ENCODE measurements at regions not wholly inside any gene's neighbourhood (a gene's known extent, or its start where the extent isn't known, plus 50 kb on each side); places are given as distances from the start of the nearest gene placed in this dataset.
A peak's percentile ranks its signal among the peaks of the same experiment; 100 is the strongest.

DNA sequence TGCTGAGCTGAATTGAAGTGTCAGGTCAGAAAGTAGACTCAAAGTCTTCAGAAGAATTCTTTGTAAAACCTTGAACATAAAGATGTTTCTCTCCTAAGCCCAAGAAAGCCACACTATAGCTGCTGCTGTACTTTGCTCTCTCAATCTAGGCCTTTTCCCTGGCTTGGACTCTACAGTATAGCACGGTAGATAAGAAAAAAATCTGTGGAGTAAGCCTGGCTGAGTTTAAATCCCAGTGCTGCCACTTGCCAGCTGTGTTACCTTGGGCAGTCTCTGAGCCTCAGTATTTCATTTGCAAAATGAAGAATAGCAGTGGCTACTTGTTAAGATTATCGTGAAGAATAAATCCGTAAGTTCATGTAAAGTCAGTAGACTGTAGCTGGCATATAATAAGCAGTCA, 53.3 kb upstream of the UFL1 start:
- Mint-ChIP-seq H3K36me3 (ENCODE audit: low read depth, unreplicated experiment) (no peaks in the 10 kb centered on the region), H3K4me3 (ENCODE audit: unreplicated experiment) (no peak overlapping the region), H3K27me3 (ENCODE audit: low read depth, unreplicated experiment) (no peaks in the 10 kb centered on the region), H3K27ac (ENCODE audit: unreplicated experiment) (no peak overlapping the region), H3K4me1 (ENCODE audit: low read depth, unreplicated experiment) (peaks cover 4% of the 10 kb centered on the region), H3K9me3 (ENCODE audit: unreplicated experiment) (no peaks in the 10 kb centered on the region)
- no peak overlapping the region for H2AFZ ChIP-seq (ENCODE audit: low read depth, low read length)
- no peak for FAIRE-seq
- TF ChIP-seq EZH2 (IDR thresholded peaks at IDR 0.05; ENCODE audit: insufficient read depth, low read length), result no peak
- TF ChIP-seq, protein P1, sequence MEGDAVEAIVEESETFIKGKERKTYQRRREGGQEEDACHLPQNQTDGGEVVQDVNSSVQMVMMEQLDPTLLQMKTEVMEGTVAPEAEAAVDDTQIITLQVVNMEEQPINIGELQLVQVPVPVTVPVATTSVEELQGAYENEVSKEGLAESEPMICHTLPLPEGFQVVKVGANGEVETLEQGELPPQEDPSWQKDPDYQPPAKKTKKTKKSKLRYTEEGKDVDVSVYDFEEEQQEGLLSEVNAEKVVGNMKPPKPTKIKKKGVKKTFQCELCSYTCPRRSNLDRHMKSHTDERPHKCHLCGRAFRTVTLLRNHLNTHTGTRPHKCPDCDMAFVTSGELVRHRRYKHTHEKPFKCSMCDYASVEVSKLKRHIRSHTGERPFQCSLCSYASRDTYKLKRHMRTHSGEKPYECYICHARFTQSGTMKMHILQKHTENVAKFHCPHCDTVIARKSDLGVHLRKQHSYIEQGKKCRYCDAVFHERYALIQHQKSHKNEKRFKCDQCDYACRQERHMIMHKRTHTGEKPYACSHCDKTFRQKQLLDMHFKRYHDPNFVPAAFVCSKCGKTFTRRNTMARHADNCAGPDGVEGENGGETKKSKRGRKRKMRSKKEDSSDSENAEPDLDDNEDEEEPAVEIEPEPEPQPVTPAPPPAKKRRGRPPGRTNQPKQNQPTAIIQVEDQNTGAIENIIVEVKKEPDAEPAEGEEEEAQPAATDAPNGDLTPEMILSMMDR (IDR thresholded peaks at IDR 0.05; ENCODE audit: insufficient read depth, low read depth, low read length), result no peak
- H3K9me3 ChIP-seq (ENCODE audit: insufficient read depth, low read depth, low read length), result no peaks in the 10 kb centered on the region
- no peak for DNase-seq (ENCODE audit: low read depth)
- no peak overlapping the region for H3K27ac ChIP-seq (ENCODE audit: low read depth, low read length)
- no peaks in the 10 kb centered on the region for H3K4me1 ChIP-seq (ENCODE audit: insufficient read depth, low read length)
- no peak overlapping the region for H3K4me3 ChIP-seq (ENCODE audit: insufficient read depth, low read depth, low read length)
- H4K20me1 ChIP-seq (ENCODE audit: insufficient read depth, low read length), result no peaks in the 10 kb centered on the region
- H3K27me3 ChIP-seq (ENCODE audit: insufficient read depth, low read length), result no peaks in the 10 kb centered on the region
- no peaks in the 10 kb centered on the region for H3K79me2 ChIP-seq (ENCODE audit: insufficient read depth, low read length)
- no peak overlapping the region for H3K9ac ChIP-seq (ENCODE audit: low read length)
- H3K36me3 ChIP-seq (ENCODE audit: insufficient read depth, low read length), result no peaks in the 10 kb centered on the region
- no peak overlapping the region for H3K4me2 ChIP-seq (ENCODE audit: low read length)

GRCh38 chr6:96468681-96469224, 52.9 kb upstream of the UFL1 start:
- no peaks in the 10 kb centered on the region for H3K27me3 ChIP-seq (ENCODE audit: insufficient read depth, low read length)
- H3K4me3 Mint-ChIP-seq (ENCODE audit: unreplicated experiment), result no peak overlapping the region
- H3K27ac ChIP-seq (ENCODE audit: low read depth, low read length), result no peak overlapping the region
- no peak overlapping the region for H3K4me2 ChIP-seq (ENCODE audit: low read length)
- H3K79me2 ChIP-seq (ENCODE audit: insufficient read depth, low read length), result no peaks in the 10 kb centered on the region
- no peaks in the 10 kb centered on the region for H3K4me1 ChIP-seq (ENCODE audit: insufficient read depth, low read length)
- no peak overlapping the region for H3K9ac ChIP-seq (ENCODE audit: low read length)
- no peak overlapping the region for H2AFZ ChIP-seq (ENCODE audit: low read depth, low read length)
- no peak for FAIRE-seq
- H4K20me1 ChIP-seq (ENCODE audit: insufficient read depth, low read length), result no peaks in the 10 kb centered on the region
- H3K9me3 Mint-ChIP-seq (ENCODE audit: unreplicated experiment), result no peaks in the 10 kb centered on the region
- peaks cover 4% of the 10 kb centered on the region for H3K4me1 Mint-ChIP-seq (ENCODE audit: low read depth, unreplicated experiment)
- no peaks in the 10 kb centered on the region for H3K27me3 Mint-ChIP-seq (ENCODE audit: low read depth, unreplicated experiment)
- H3K36me3 Mint-ChIP-seq (ENCODE audit: low read depth, unreplicated experiment), result no peaks in the 10 kb centered on the region
- H3K36me3 ChIP-seq (ENCODE audit: insufficient read depth, low read length), result no peaks in the 10 kb centered on the region
- H3K4me3 ChIP-seq (ENCODE audit: insufficient read depth, low read depth, low read length), result no peak overlapping the region
- TF ChIP-seq EZH2 (IDR thresholded peaks at IDR 0.05; ENCODE audit: insufficient read depth, low read length), result no peak
- TF ChIP-seq, protein P1 (IDR thresholded peaks at IDR 0.05; ENCODE audit: insufficient read depth, low read depth, low read length), result peak; percentile 14
- no peak for DNase-seq (ENCODE audit: low read depth)
- no peak overlapping the region for H3K27ac Mint-ChIP-seq (ENCODE audit: unreplicated experiment)
- no peaks in the 10 kb centered on the region for H3K9me3 ChIP-seq (ENCODE audit: insufficient read depth, low read depth, low read length)

DNA sequence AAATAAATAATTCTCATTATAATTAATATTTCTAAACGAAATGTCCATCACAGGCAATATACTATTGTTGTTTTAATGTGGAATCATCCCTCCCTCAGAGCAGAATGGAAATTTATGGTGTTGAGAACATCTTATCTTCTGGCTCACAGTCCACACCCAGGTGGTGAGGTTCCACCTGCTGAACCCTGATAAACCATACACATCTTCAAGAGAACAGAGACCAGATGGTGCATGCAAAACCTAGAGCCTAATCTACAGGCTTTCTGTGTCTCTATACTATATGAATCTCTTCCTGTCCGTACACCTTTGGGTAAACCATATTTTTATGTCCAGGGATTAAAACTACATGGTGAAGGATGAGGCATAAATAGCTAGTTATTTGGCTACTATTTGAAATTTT, 52.3 kb upstream of the UFL1 start:
- no peak overlapping the region for H3K27ac ChIP-seq (ENCODE audit: low read depth, low read length)
- no peaks in the 10 kb centered on the region for H3K9me3 ChIP-seq (ENCODE audit: insufficient read depth, low read depth, low read length)
- no peak overlapping the region for H3K4me3 ChIP-seq (ENCODE audit: insufficient read depth, low read depth, low read length)
- H3K79me2 ChIP-seq (ENCODE audit: insufficient read depth, low read length), result no peaks in the 10 kb centered on the region
- no peak overlapping the region for H3K4me3 Mint-ChIP-seq (ENCODE audit: unreplicated experiment)
- H3K27ac Mint-ChIP-seq (ENCODE audit: unreplicated experiment), result no peak overlapping the region
- no peaks in the 10 kb centered on the region for H3K36me3 Mint-ChIP-seq (ENCODE audit: low read depth, unreplicated experiment)
- H3K9ac ChIP-seq (ENCODE audit: low read length), result no peak overlapping the region
- TF ChIP-seq, protein P1 (IDR thresholded peaks at IDR 0.05; ENCODE audit: insufficient read depth, low read depth, low read length), result no peak
- TF ChIP-seq EZH2 (IDR thresholded peaks at IDR 0.05; ENCODE audit: insufficient read depth, low read length), result no peak
- H3K27me3 Mint-ChIP-seq (ENCODE audit: low read depth, unreplicated experiment), result no peaks in the 10 kb centered on the region
- H3K27me3 ChIP-seq (ENCODE audit: insufficient read depth, low read length), result no peaks in the 10 kb centered on the region
- no peak for DNase-seq (ENCODE audit: low read depth)
- peaks cover 4% of the 10 kb centered on the region for H3K4me1 Mint-ChIP-seq (ENCODE audit: low read depth, unreplicated experiment)
- H3K4me1 ChIP-seq (ENCODE audit: insufficient read depth, low read length), result no peaks in the 10 kb centered on the region
- no peak overlapping the region for H3K4me2 ChIP-seq (ENCODE audit: low read length)
- H2AFZ ChIP-seq (ENCODE audit: low read depth, low read length), result no peak overlapping the region
- no peaks in the 10 kb centered on the region for H4K20me1 ChIP-seq (ENCODE audit: insufficient read depth, low read length)
- H3K36me3 ChIP-seq (ENCODE audit: insufficient read depth, low read length), result no peaks in the 10 kb centered on the region
- H3K9me3 Mint-ChIP-seq (ENCODE audit: unreplicated experiment), result no peaks in the 10 kb centered on the region
- no peak for FAIRE-seq

Measured in astrocyte (in vitro differentiated cells and primary cell).